Suppressor macrophage treated with lipopolysaccharide for 1 hour (primary cell): ENCODE measurements at regions not wholly inside any gene's neighbourhood (a gene's known extent, or its start where the extent isn't known, plus 50 kb on each side); places are given as distances from the start of the nearest gene placed in this dataset.
"Not testable (repeated sequence)": the region's sequence is repeated elsewhere in the genome, so short reads cannot be mapped to it uniquely, and the experiment has no call there.

Experiments used
- DNase-seq, 3 donors: peaks; one replicate each; pipeline ENCODE4 v3.0.0-alpha.2; 2020 to 2022

DNA sequence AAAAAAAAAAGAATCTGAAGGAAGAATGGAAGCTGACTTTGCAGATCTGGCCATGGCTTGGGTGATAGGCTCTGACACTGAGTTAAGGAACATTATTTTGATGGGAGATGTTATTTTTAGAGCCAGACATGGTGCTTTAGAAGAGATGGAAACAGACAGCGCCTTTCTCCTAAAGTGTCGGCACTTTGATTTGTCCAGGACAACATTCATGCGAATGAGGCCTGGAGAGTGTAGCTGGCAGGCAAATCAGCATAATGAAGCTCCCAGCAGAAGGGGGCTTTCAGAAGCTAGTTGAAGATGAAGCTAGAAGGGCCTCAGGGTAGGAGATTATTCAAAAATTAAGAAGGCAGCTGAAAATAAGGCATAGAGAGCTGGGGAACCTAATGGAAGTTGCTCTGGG is 397.7 kb downstream of the RWDD3 start:
- no peak for DNase-seq

DNA sequence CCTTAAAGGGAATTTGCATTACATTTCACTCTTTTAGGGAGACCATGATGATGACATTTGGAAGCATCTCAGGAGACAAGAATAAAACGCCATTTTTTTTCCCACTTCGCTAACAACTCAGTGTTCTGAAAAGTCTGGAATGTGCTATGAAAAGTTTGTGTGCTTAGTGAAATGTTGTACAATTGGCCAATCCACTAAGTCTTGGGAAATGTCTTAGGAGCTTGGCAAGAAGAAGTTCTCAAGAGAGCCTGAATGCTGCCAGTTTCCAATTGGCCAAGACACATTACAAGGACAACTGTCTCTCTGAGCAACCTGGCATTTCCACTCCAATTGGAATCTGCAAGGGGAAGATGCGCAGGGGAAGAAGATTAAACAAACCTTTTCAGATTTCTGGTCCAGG is 401.8 kb downstream of the RWDD3 start:
- DNase-seq: no peak

- no peak for DNase-seq
Observed at GRCh38 chr1:95636897-95637296, 402.9 kb downstream of the RWDD3 start.

- no peak for DNase-seq
Observed at GRCh38 chr1:95640746-95641145, 406.7 kb downstream of the RWDD3 start.

GRCh38 chr1:95641386-95641785 is 407.4 kb downstream of the RWDD3 start:
- no peak for DNase-seq

GRCh38 chr1:95642035-95642434 is 408.0 kb downstream of the RWDD3 start:
- DNase-seq: no peak

GRCh38 chr1:95643071-95643470 is 409.1 kb downstream of the RWDD3 start:
- no peak for DNase-seq

DNA sequence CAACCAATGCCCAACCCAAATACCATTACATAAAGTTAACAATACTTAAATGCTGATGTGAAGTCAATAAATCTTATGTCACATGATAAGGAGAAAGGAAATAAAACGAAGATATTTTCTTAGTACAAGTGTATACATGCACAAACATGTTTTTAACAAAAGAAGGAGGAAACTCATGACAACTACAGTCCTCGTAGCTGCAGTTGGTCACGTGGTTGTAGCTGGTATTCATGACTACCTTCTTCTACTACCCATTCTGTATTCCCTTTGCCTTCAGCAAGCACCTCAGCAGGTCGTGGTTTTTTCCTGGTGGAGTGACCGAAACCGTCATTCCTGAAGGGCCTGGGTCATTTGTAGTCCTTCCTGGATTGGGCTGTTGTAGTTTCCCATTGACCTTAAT is 411.1 kb downstream of the RWDD3 start:
- not testable (repeated sequence) for DNase-seq

DNA sequence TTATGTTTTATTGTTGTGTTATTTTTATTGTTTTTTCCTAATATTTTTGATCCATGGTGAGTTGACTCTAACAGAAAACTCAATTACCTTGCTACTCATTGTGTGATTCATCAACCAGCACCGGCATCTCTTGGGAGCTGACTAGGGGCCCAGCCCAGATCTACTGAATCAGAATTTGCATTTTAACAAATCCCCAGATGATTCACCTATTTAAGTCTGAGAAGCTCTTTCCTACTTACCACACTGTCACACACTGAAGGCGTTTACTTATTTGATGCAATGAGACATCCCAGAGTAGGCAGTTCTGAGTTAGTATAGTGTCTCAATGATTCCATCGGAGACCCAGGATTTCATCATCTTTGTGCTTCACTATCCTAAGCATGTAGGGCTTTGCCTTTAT is 416.6 kb downstream of the RWDD3 start:
- no peak for DNase-seq

DNA sequence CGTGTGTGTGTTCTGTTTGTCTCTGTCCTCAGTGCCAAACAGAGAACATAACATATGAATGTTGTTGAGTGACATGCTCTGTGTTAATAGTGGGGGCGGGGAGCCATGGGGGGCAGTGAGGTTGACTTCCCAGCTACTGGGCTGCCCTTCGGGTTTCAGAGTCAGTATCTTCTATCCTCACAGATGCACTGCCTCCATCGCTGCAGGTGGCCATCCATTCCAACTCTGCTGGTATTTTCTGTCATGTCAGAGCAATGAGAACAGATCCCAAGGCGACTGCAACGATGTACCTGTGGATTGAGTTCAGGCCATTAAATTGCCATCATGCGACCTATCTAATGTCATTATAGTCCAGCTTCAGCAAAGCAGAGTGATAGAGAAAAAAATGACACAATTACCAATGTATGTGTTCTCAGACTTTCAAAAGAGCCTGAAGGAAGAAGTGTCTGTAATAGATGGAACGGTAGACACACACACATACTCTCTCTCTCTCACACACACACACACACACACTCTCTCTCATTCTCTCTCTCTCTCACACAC is 418.5 kb downstream of the RWDD3 start:
- DNase-seq: no peak

DNA sequence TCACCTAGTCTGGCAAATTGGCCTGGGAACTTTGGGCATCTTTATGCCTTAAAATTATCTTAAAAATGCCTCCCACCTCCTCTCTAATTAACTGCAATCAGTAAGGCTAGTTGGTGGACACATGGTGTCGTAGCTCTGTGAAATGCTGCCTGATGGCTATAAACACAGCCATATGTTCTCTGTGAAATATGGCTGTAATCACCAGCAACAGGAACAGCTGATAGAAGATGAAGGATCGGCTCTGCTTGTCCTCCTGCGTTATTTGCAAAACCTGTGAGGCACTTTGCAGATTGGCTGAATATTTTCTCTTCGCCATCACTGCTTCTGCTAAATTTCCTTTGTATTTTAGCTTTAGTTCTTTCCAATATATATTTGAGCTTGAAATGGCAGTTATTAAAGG is 419.6 kb downstream of the RWDD3 start:
- DNase-seq: no peak

- no peak for DNase-seq
Observed at GRCh38 chr1:95655321-95656020, 421.5 kb downstream of the RWDD3 start.

DNA sequence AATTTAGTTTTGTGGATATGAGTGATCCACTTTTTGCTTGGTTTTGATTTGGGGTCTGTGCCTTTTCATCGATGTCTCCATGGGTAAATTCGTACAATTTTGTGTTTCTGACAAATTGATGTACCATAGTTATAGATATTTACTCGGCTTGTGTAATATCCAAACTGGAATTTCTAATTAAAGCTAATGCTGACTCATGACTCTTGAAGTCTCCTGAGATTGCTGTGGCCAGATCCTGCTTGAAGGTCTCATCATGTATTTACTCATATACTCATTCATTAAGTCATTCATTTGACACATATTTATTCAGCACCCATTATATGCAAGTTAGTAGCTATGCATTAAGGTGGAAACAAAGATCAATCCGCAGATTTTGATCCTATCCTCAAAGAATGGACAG is 423.2 kb downstream of the RWDD3 start:
- DNase-seq: no peak

GRCh38 chr1:95659166-95659565 is 425.2 kb downstream of the RWDD3 start:
- no peak for DNase-seq

DNA sequence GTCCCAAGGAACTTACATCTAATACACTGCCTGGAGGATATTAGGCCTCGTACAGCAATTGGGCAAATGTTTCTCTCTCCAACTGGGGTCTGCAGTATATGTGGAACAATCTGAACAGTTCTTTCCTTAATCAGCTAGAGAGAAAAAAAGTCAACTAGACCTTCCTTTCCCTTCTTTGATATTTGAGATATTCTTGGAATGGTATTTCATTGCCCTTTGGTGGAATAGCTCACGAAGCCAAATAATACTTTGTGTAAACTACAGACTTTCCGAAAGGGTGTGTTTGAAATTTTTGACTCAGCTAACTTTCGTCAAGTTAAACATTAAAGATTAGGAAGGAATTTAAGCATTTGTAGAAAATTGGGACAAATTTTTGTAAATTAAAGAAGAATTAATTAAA is 425.6 kb downstream of the RWDD3 start:
- no peak for DNase-seq

DNA sequence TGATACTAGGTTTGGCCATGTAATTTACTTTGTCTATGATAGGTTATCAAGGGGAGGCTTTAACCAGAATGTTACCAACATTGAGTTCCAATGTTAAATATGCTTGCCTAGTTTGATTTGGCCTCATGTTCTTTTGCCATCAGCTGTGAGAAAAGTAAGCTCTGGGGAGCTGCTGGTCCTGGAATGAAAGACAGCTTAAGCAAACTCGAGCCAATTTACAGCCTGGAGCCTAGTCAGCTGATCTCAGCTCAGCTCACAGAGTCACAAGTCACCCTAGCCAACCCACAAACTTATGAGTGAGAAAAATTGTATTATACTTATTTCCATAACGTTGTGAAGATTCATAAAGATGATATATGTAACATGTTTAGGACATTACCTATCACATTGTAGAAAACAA is 426.7 kb downstream of the RWDD3 start:
- no peak for DNase-seq

GRCh38 chr1:95663530-95663929 is 429.5 kb downstream of the RWDD3 start:
- not testable (repeated sequence) for DNase-seq

- DNase-seq: no peak
Observed at GRCh38 chr1:95668165-95668564, 434.2 kb downstream of the RWDD3 start.

GRCh38 chr1:95669638-95670037 is 435.6 kb downstream of the RWDD3 start:
- not testable (repeated sequence) for DNase-seq

DNA sequence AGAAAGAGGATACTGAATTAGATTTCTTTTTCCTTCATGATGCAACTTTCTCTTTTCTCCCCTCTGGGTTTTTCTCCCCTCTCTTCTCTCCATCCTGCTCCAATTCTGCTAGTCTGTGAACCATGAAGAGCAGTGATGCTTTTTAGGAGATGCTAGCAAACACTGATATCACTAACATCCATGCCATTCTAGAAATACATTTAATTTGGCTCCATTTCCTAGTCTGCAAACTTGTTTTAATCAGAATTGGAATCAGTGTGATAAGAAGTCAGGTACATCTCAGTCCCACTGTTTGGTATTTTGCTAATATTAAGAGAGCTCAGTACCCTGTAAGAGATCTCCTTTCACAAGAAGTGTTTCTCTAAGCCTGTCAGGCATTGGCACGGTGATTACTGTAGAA is 437.1 kb downstream of the RWDD3 start:
- no peak for DNase-seq

- no peak for DNase-seq
Observed at GRCh38 chr1:95679262-95679661, 445.3 kb downstream of the RWDD3 start.

GRCh38 chr1:95685081-95685480 is 451.1 kb downstream of the RWDD3 start:
- no peak for DNase-seq

- no peak for DNase-seq
Observed at GRCh38 chr1:95686217-95686616, 452.2 kb downstream of the RWDD3 start.

- no peak for DNase-seq
Observed at GRCh38 chr1:95699149-95699953, 465.3 kb downstream of the RWDD3 start.
